Heart right ventricle (tissue), 16 donors: ENCODE measurements at regions not wholly inside any gene's neighbourhood (a gene's known extent, or its start where the extent isn't known, plus 50 kb on each side); places are given as distances from the start of the nearest gene placed in this dataset.

Experiments
- ATAC-seq, 8 donors: fragments of 200-7000 bp; cut with Tn5 transposase; one replicate each; pipeline ENCODE4 v1.9.1; 2020; ENCODE audit warnings: mild to moderate bottlenecking in 8 of 8, moderate library complexity in 8 of 8, moderate number of reproducible peaks in 1 of 8
- DNase-seq, 2 donors: peaks; one replicate each; pipeline ENCODE4 v3.0.0-alpha.2; 2020
- H3K27ac ChIP-seq, 10 donors: fragments of 200-600 bp; sonication (generic) in 2 of 10; one replicate each; pipeline versions ENCODE4 v1.5.0 to v1.8.0; 2020 to 2022; ENCODE audit warnings: mild to moderate bottlenecking in 3 of 10
- H3K27me3 ChIP-seq, 7 donors: fragments of 200-600 bp; one replicate each; pipeline ENCODE4 v1.8.0; 2021 to 2022; ENCODE audit warnings: mild to moderate bottlenecking in 2 of 7
- H3K36me3 ChIP-seq, 9 donors: fragments of 200-600 bp; sonication (generic) in 1 of 9; one replicate each; pipeline versions ENCODE4 v1.5.0 to v1.8.0; 2020 to 2022; ENCODE audit warnings: mild to moderate bottlenecking in 2 of 9
- H3K4me1 ChIP-seq, 9 donors: fragments of 200-600 bp; sonication (generic) in 1 of 9; one replicate each; pipeline versions ENCODE4 v1.5.0 to v1.8.0; 2020 to 2022; ENCODE audit warnings: mild to moderate bottlenecking in 4 of 9
- H3K4me3 ChIP-seq, 10 donors: fragments of 200-600 bp; sonication (generic) in 2 of 10; one replicate each; pipeline versions ENCODE4 v1.5.0 to v1.8.0; 2020 to 2022; ENCODE audit warnings: mild to moderate bottlenecking in 7 of 10, moderate library complexity in 2 of 10
- H3K9me3 ChIP-seq, 11 donors: fragments of 200-600 bp in 10 of 11; sonication (generic) in 2 of 11; one replicate each; pipeline versions ENCODE4 v1.5.0 to v1.8.0; 2013 to 2022; ENCODE audit warnings: mild to moderate bottlenecking in 2 of 11, control low read depth in 1 of 11, moderate library complexity in 1 of 11
- WGBS, 2 donors: extraction: QIAGEN DNeasy Blood & Tissue Kit; methylation state at CpG; one replicate each; pipeline ENCODE4 v1.1.7; 2013; ENCODE audit warnings: inconsistent platforms in 1 of 2; 5-methylcytosine and 5-hydroxymethylcytosine counted together
- intact Hi-C, 10 donors: fragments of 100-400 bp; cut with DNase I; formaldehyde crosslinking; loops; one replicate each; pipeline versions ENCODE4 v1.11.1 to v1.14.2; 2022
- TF ChIP-seq, protein P1 (sequence below), 9 donors: fragments of 200-600 bp; sonication (generic) in 2 of 9; IDR thresholded peaks; one replicate each; pipeline versions ENCODE4 v1.5.0 to v1.8.0; 2021 to 2022; ENCODE audit warnings: antibody characterized with exemption in 9 of 9, mild to moderate bottlenecking in 5 of 9, moderate library complexity in 1 of 9
- donor health status: Arrhythmogenic right ventricular cardiomyopathy.
- donor health status: ischemic (EF 13 %, LVEDD 7.1; RV severe dilation, severe dysfunction).
- donor health status: healthy with polysubstance abuse.
- donor health status: DM: no; HTN: yes; CAD: no.
- donor health status: DM: no; HTN: no; CAD: no.
- donor health status: ischemic (EF 25% LVEDD 6.9; RV normal size, moderate dysfunction).
- donor health status: ischemic (EF 25% LVEDD 5.7; RV mildly dilated, moderate dysfunction).
- donor health status: healthy.
- donor health status: DM: yes; HTN: yes; CAD: no.
- donor health status: Ischemic cardiomyopathy.
- donor health status: ischemic (EF 35%, LVEDD 5.7; RV mildly dilated, moderate dysfunction).
- donor health status: nonischemic (EF 11% LVEDD 7.7; RV severe dilation, severe dysfunction).
- donor health status: DM: yes; HTN: yes; CAD: no.
- donor health status: PGD.
- donor health status: ischemic (EF 29% LVEDD 5.4; RV normal size, mild dysfunction).
- donor health status: nonischemic (EF 23%, LVEDD 6.1; RV moderate dilation, normal function).

DNA sequence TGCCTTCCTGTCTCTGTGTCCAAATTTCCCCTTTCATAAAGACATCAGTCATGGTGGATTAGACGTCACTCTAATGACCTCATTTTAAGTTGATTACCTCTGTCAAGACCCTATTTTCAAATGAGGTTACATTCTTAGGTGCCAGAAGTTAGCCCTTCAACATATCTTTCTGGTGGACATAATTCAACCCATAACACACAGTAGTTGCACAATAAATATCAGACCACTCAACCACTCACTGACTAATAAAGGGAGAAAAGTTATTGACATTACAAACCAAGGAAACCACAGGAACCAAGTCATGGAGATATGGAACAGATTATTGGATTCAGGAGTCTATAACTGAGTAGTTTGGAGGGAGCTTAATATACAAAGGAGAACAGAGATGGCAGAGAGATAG, 377.4 kb upstream of the ACVR2A start:
- DNase-seq (no peak), ATAC-seq (no peak)
- no peaks in the 10 kb centered on the region for H3K4me1 ChIP-seq
- intact Hi-C loops, result no loop called here
- no peaks in the 10 kb centered on the region for H3K9me3 ChIP-seq
- no peak overlapping the region for H3K4me3 ChIP-seq
- no peaks in the 10 kb centered on the region for H3K36me3 ChIP-seq
- no peak overlapping the region for H3K27ac ChIP-seq
- no peaks in the 10 kb centered on the region for H3K27me3 ChIP-seq
- 66 to 80% methylated on average over 1 of the region's 1 CpG for WGBS, 2 donors
- TF ChIP-seq, protein P1, sequence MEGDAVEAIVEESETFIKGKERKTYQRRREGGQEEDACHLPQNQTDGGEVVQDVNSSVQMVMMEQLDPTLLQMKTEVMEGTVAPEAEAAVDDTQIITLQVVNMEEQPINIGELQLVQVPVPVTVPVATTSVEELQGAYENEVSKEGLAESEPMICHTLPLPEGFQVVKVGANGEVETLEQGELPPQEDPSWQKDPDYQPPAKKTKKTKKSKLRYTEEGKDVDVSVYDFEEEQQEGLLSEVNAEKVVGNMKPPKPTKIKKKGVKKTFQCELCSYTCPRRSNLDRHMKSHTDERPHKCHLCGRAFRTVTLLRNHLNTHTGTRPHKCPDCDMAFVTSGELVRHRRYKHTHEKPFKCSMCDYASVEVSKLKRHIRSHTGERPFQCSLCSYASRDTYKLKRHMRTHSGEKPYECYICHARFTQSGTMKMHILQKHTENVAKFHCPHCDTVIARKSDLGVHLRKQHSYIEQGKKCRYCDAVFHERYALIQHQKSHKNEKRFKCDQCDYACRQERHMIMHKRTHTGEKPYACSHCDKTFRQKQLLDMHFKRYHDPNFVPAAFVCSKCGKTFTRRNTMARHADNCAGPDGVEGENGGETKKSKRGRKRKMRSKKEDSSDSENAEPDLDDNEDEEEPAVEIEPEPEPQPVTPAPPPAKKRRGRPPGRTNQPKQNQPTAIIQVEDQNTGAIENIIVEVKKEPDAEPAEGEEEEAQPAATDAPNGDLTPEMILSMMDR (IDR thresholded peaks at IDR 0.05), result no peak

DNA sequence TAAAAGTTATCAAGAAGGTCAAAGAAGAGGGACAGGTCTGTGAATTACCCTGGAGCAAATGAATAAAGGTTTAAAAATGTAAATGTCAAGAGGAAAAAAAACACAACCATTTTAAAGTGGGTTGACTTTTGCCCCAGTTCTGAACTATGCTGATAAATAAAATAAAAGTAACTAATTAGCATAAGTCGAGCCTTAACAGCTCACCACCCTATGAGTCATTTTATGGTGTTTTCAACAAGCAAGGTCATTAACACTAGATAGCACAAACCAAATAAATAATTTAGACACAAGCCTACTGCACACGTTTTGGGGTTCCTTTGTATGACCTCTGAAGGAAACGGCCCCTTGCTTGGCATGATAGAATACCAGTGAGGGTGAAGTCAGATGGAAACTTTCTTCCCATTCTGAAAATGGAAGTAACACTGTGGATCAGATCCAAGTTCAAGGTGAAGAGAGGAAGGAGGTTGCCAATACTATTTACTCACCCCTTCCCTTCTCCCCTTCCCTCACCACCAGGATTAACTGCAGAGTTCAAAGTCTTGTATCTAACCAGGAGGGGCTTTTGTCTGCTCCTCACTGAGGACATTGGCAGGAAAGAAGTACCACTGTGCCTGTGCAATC, 380.0 kb upstream of the ACVR2A start:
- 72 to 78% methylated on average over 3 of the region's 3 CpGs for WGBS, 2 donors
- H3K9me3 ChIP-seq, result no peaks in the 10 kb centered on the region
- TF ChIP-seq, protein P1 (IDR thresholded peaks at IDR 0.05), result no peak
- ATAC-seq, result no peak
- no peak overlapping the region for H3K27ac ChIP-seq
- H3K27me3 ChIP-seq, result no peaks in the 10 kb centered on the region
- no peak for DNase-seq
- H3K4me1 ChIP-seq, result peaks cover 0 to 9% (median 1%) of the 10 kb centered on the region in 9 donors
- intact Hi-C loops, result no loop called here
- no peak overlapping the region for H3K4me3 ChIP-seq
- no peaks in the 10 kb centered on the region for H3K36me3 ChIP-seq

DNA sequence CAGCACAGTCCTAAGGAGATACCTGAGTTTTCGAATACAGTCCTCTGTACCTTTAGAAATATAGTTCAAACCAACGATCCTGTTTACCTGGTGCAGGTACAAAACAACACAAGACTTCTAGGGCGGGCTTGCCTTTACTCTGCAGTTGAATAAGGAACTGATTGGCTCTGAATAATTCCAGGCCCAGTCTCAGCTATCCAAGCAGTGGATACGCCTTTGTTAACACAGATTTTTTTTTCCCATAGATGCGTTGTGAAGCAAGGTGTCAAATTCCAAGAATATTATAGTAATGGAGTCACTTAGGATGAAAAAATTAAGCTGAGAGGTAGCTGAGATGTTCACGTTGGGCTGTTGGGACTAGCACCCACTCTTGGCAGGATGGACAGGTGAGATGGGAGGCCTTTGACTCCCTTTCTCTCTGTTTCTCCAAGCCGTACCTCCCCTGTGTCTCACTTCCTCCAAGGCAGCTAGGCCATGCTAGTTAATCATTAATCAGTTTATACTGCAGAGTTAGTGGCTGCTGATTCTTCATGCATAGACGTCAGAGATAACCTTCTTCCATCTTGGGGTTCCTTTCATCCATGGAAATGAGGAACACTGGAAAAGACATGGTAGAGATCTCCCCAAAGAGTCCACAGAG, 380.8 kb upstream of the ACVR2A start:
- Histone ChIP-seq H3K9me3 (no peaks in the 10 kb centered on the region), H3K4me1 (peaks cover 0 to 13% (median 6%) of the 10 kb centered on the region in 9 donors), H3K36me3 (no peaks in the 10 kb centered on the region), H3K27me3 (no peaks in the 10 kb centered on the region), H3K4me3 (no peak overlapping the region), H3K27ac (no peak overlapping the region)
- intact Hi-C loops, result no loop called here
- TF ChIP-seq, protein P1 (IDR thresholded peaks at IDR 0.05), result no peak
- DNase-seq, result no peak
- WGBS, 2 donors, result 78 to 82% methylated on average over 8 of the region's 8 CpGs
- ATAC-seq, result no peak

DNA sequence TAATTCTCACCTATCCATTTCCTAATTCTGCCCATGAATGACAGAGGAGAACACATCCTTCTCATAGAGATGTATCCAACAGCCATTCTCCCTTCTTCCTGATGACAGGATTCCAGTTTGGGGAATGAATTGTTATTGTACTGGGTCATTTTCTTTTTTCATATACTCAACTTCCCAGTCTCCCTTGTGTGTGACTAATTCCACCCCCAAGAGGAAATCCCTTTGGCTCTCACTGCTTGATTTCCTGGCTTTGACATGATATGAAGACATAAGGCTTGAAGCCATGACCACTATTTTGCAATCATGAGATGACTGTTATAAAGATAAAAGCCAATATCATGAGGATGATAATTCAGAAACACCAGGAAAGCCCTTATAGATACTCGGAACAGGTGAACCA, 384.7 kb upstream of the ACVR2A start:
- no peak overlapping the region for H3K4me3 ChIP-seq
- no peaks in the 10 kb centered on the region for H3K36me3 ChIP-seq
- peak in 7 of 8 donors; percentile 65 to 91 (median 77) for ATAC-seq
- intact Hi-C loops, result no loop called here
- H3K4me1 ChIP-seq, result peaks cover 0 to 13% (median 6%) of the 10 kb centered on the region in 9 donors
- H3K27me3 ChIP-seq, result peaks cover 0 to 5% (median 0%) of the 10 kb centered on the region in 7 donors
- whole genome bisulfite sequencing, 2 donors, result 58 to 67% methylated on average over 1 of the region's 1 CpG
- peak in 1 of 2 donors; percentile 21 for DNase-seq
- TF ChIP-seq, protein P1 (IDR thresholded peaks at IDR 0.05), result no peak
- H3K27ac ChIP-seq, result peak overlapping the region in 5 of 10 donors; percentile 55 to 66 (median 58)
- H3K9me3 ChIP-seq, result no peaks in the 10 kb centered on the region
